22Rv1 (cell line): ENCODE measurements at regions not wholly inside any gene's neighbourhood (a gene's known extent, or its start where the extent isn't known, plus 50 kb on each side); places are given as distances from the start of the nearest gene placed in this dataset.

Source experiments
- H3K27ac ChIP-seq: fragments of 450-650 bp; 2 replicates; pipeline ENCODE4 v1.5.1; 2017
- CTCF ChIP-seq: fragments of 450-650 bp; IDR thresholded peaks from 2 replicates; pipeline ENCODE4 v1.5.1; 2017; ENCODE audit warnings: mild to moderate bottlenecking
- ZFX ChIP-seq: fragments of 450-650 bp; IDR thresholded peaks from 2 replicates; pipeline ENCODE4 v1.6.1; 2017; ENCODE audit warnings: antibody characterized with exemption, borderline replicate concordance

- H3K27ac ChIP-seq: no peak overlapping the region
Measured at GRCh38 chr10:94172332-94172731, 178.6 kb downstream of the PLCE1 start.

GRCh38 chr10:94173594-94173993 lies 179.9 kb downstream of the PLCE1 start:
- TF ChIP-seq ZFX (no peak), CTCF (no peak)
- no peak overlapping the region for H3K27ac ChIP-seq

More at GRCh38 chr10:94172332-94172731, 178.6 kb downstream of the PLCE1 start:
- TF ChIP-seq ZFX (no peak), CTCF (no peak)

GRCh38 chr10:94174838-94175237 lies 181.1 kb downstream of the PLCE1 start:
- TF ChIP-seq CTCF (no peak), ZFX (no peak)
- no peak overlapping the region for H3K27ac ChIP-seq

- TF ChIP-seq ZFX (no peak), CTCF (no peak)
- H3K27ac ChIP-seq: no peak overlapping the region
Measured at GRCh38 chr10:94178475-94179253, 184.1 kb downstream of the NOC3L start.

- no peak overlapping the region for H3K27ac ChIP-seq
- no peak for TF ChIP-seq CTCF
- no peak for TF ChIP-seq ZFX
Measured at GRCh38 chr10:94180576-94180975, 182.2 kb downstream of the NOC3L start.

GRCh38 chr10:94183666-94184264 lies 179.0 kb downstream of the NOC3L start:
- H3K27ac ChIP-seq: no peak overlapping the region
- TF ChIP-seq ZFX (no peak), CTCF (no peak)

GRCh38 chr10:94186722-94187121 lies 176.0 kb downstream of the NOC3L start:
- no peak for TF ChIP-seq ZFX
- no peak for TF ChIP-seq CTCF
- H3K27ac ChIP-seq: no peak overlapping the region
